ENCODE measurements at regions not wholly inside any gene's neighbourhood (a gene's known extent, or its start where the extent isn't known, plus 50 kb on each side); places are given as distances from the start of the nearest gene placed in this dataset.

DNA sequence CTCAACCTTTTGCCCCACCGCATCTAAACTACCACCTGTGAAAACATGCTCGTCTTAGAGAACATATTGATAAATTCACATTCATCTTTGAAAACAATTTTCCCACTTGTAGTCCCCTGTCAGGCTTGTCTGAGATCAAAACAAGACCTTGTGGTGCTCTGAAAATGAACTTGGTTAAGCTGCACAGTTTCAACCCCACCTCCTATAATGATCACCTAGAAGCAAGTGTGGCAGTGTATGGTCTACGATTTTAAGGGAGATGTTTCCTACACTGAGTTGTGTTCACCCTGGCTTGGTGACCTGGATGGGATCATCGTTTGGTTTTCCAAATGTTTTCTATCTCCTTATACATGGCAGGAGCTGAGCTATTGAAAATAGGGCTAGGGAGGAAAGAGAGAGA lies 539.4 kb downstream of the DOK5 start:
- TF ChIP-seq, protein P1, sequence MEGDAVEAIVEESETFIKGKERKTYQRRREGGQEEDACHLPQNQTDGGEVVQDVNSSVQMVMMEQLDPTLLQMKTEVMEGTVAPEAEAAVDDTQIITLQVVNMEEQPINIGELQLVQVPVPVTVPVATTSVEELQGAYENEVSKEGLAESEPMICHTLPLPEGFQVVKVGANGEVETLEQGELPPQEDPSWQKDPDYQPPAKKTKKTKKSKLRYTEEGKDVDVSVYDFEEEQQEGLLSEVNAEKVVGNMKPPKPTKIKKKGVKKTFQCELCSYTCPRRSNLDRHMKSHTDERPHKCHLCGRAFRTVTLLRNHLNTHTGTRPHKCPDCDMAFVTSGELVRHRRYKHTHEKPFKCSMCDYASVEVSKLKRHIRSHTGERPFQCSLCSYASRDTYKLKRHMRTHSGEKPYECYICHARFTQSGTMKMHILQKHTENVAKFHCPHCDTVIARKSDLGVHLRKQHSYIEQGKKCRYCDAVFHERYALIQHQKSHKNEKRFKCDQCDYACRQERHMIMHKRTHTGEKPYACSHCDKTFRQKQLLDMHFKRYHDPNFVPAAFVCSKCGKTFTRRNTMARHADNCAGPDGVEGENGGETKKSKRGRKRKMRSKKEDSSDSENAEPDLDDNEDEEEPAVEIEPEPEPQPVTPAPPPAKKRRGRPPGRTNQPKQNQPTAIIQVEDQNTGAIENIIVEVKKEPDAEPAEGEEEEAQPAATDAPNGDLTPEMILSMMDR (IDR thresholded peaks at IDR 0.05) = no peak
- DNase-seq (ENCODE audit: low spot score) = no peak
- H3K4me3 ChIP-seq = no peak overlapping the region
- H3K27ac ChIP-seq = no peak overlapping the region

DNA sequence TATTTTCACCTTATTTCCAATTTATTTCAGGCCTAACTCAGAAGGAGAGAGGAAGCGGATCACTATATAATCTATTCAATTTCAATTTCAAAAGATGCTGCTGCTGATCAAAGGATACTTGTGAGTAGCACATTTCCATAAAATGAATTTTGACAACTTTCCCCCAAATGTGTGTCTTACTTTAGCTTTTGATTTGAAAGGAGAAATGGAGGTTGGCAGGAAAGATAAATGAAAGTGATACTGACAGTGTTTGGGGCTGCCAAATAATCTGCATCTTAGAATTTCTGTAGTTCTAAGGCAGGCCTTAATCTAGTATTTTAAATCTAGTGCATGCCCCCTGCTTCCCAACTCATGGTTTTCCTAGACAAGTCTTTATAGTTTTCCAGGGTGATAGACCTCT lies 535.4 kb downstream of the DOK5 start:
- DNase-seq (ENCODE audit: low spot score) = no peak
- TF ChIP-seq, protein P1 (IDR thresholded peaks at IDR 0.05) = no peak
- no peak overlapping the region for H3K27ac ChIP-seq

DNA sequence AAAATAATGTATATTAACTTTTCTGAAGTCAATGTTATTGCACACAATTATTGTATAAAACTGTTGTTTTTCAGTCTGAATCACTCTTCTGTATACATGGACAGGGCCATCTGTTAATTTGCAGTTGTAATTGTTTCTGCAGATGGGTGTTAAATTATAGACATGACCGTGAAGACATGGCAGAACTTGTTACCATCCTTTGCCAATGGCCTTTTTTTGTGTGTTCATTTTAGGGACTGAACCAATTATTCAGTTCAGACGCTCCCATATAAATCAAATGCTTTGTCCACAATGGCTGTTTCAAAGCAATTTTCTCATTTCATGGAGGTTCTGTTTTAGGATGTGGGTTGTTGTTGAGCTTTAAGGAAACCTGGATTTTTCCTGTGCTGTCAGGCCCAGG lies 533.7 kb downstream of the DOK5 start:
- Histone ChIP-seq H3K4me3 (no peak overlapping the region), H3K27ac (no peak overlapping the region)
- TF ChIP-seq, protein P1 (IDR thresholded peaks at IDR 0.05) = no peak
- no peak for DNase-seq (ENCODE audit: low spot score)

More for the DNA sequence above, 535.4 kb downstream of the DOK5 start:
- no peak overlapping the region for H3K4me3 ChIP-seq

DNA sequence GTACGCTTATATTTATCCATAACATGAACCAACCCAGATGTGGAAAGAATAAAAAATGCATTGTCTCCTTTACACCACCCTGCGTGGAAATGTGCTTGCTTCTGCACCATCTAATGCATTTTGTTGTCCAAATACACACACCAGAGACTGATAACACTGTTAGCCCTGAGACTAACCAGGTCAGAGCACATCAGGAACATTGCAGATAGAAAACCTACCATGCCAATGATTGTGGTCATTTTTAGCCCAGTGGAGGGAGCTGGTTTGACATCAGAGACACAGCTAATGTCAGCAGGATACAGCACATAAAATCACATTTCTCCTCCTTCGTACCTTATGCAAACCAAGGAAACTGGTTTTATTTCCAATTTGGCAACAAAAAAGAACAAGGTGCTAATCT lies 528.7 kb downstream of the DOK5 start:
- H3K27ac ChIP-seq = no peak overlapping the region
- TF ChIP-seq, protein P1 (IDR thresholded peaks at IDR 0.05) = no peak
- H3K4me3 ChIP-seq = no peak overlapping the region
- no peak for DNase-seq (ENCODE audit: low spot score)

DNA sequence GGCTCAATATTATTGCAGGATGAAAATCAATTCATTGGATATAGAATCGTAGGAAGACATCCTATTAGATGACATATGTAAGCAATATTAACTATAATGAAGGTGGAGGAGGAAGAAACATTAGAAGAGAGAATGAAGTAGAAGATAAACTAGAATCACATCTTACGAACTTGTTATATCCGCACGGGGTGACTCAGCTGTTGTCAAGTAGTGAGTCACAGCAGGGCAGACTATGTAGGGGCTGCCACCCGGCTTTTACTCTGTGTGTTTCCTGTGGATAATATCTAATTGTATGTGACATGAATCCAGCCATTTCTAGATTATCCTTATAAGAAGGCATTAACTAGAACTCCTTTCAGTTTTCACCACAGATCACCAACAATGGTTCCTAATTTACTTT lies 520.2 kb downstream of the DOK5 start:
- Histone ChIP-seq H3K4me3 (no peak overlapping the region), H3K27ac (no peak overlapping the region)
- DNase-seq (ENCODE audit: low spot score) = no peak
- TF ChIP-seq, protein P1 (IDR thresholded peaks at IDR 0.05) = no peak

DNA sequence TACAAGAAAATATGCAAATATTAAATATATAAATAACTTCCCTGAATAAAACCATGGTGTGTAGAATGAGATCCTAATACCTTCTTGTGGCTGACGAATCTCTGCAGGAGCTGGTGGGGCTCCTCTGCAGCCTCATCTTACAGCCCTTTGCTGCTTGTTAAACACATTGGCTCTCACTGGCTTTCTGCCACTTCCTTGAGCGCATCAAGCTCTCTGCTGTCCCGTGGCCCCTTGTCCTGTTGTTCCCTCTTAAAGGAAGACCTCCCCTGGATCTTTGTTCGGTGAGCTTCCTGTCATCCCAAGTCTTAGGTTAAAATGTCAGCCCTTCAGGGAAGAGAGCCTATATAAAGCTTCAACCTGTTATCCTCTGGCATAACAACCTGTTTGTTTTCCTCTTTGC lies 519.6 kb downstream of the DOK5 start:
- TF ChIP-seq, protein P1 (IDR thresholded peaks at IDR 0.05) = no peak
- DNase-seq (ENCODE audit: low spot score) = no peak
- H3K4me3 ChIP-seq = no peak overlapping the region

DNA sequence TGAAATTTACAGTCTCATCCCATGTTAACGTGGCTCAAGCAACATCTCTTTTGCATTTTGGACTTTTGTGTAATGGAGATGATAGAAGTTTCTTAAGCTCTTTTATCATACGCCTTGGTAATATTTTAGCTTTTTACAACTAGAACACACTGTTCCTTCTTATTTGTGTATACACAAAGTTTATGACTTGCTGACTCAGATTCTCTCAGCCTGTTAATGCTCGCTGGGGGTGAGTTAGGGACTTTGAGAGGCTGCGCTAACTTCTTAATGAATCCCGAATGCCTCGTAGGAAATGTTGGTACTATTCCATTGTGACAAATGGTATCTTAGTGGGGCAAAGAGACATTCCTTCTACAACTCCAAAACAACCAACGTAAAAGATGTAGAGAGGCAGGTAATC lies 509.7 kb downstream of the DOK5 start:
- no peak for DNase-seq (ENCODE audit: low spot score)
- TF ChIP-seq, protein P1 (IDR thresholded peaks at IDR 0.05) = no peak
- no peak overlapping the region for H3K27ac ChIP-seq
- H3K4me3 ChIP-seq = no peak overlapping the region

More for the DNA sequence above, 519.6 kb downstream of the DOK5 start:
- no peak overlapping the region for H3K27ac ChIP-seq
